ENCODE measurements at regions not wholly inside any gene's neighbourhood (a gene's known extent, or its start where the extent isn't known, plus 50 kb on each side); places are given as distances from the start of the nearest gene placed in this dataset.

- Histone ChIP-seq H3K27me3 (ENCODE audit: control insufficient read depth, insufficient read depth, low read length) (no peaks in the 10 kb centered on the region), H3K4me1 (ENCODE audit: control insufficient read depth, insufficient read depth, low read length) (no peaks in the 10 kb centered on the region), H3K4me2 (ENCODE audit: low read length) (no peak overlapping the region), H3K9ac (ENCODE audit: low read depth, low read length) (no peak overlapping the region), H3K36me3 (ENCODE audit: insufficient read depth, low read length) (no peaks in the 10 kb centered on the region), H3K4me3 (ENCODE audit: low read length) (no peak overlapping the region), H3K9me3 (replicated peaks; ENCODE audit: low read length) (no peaks in the 10 kb centered on the region)
Observed at GRCh38 chr1:47677241-47677940, 239.5 kb downstream of the FOXD2 start.

- H3K4me1 ChIP-seq (ENCODE audit: control insufficient read depth, insufficient read depth, low read length): no peaks in the 10 kb centered on the region
- H3K4me3 ChIP-seq (ENCODE audit: low read length): no peak overlapping the region
- H3K9ac ChIP-seq (ENCODE audit: low read depth, low read length): no peak overlapping the region
- no peaks in the 10 kb centered on the region for H3K36me3 ChIP-seq (ENCODE audit: insufficient read depth, low read length)
- H3K9me3 ChIP-seq (replicated peaks; ENCODE audit: low read length): no peaks in the 10 kb centered on the region
- H3K4me2 ChIP-seq (ENCODE audit: low read length): no peak overlapping the region
- no peaks in the 10 kb centered on the region for H3K27me3 ChIP-seq (ENCODE audit: control insufficient read depth, insufficient read depth, low read length)
Observed at GRCh38 chr1:47678464-47678980, 240.7 kb downstream of the FOXD2 start.

GRCh38 chr1:47679301-47679791 is 241.5 kb downstream of the FOXD2 start:
- no peak overlapping the region for H3K4me3 ChIP-seq (ENCODE audit: low read length)
- H3K9me3 ChIP-seq (replicated peaks; ENCODE audit: low read length): no peaks in the 10 kb centered on the region
- H3K4me1 ChIP-seq (ENCODE audit: control insufficient read depth, insufficient read depth, low read length): no peaks in the 10 kb centered on the region
- H3K27me3 ChIP-seq (ENCODE audit: control insufficient read depth, insufficient read depth, low read length): no peaks in the 10 kb centered on the region
- no peak overlapping the region for H3K4me2 ChIP-seq (ENCODE audit: low read length)
- no peaks in the 10 kb centered on the region for H3K36me3 ChIP-seq (ENCODE audit: insufficient read depth, low read length)
- H3K9ac ChIP-seq (ENCODE audit: low read depth, low read length): no peak overlapping the region

- Histone ChIP-seq H3K4me2 (ENCODE audit: low read length) (no peak overlapping the region), H3K9ac (ENCODE audit: low read depth, low read length) (no peak overlapping the region), H3K9me3 (replicated peaks; ENCODE audit: low read length) (no peaks in the 10 kb centered on the region), H3K4me3 (ENCODE audit: low read length) (no peak overlapping the region), H3K27me3 (ENCODE audit: control insufficient read depth, insufficient read depth, low read length) (no peaks in the 10 kb centered on the region), H3K36me3 (ENCODE audit: insufficient read depth, low read length) (no peaks in the 10 kb centered on the region), H3K4me1 (ENCODE audit: control insufficient read depth, insufficient read depth, low read length) (no peaks in the 10 kb centered on the region)
Observed at GRCh38 chr1:47679826-47680225, 242.0 kb downstream of the FOXD2 start.

GRCh38 chr1:47680815-47681475 is 243.1 kb downstream of the FOXD2 start:
- Histone ChIP-seq H3K4me2 (ENCODE audit: low read length) (no peak overlapping the region), H3K27me3 (ENCODE audit: control insufficient read depth, insufficient read depth, low read length) (peaks cover 4% of the 10 kb centered on the region), H3K9ac (ENCODE audit: low read depth, low read length) (no peak overlapping the region), H3K4me1 (ENCODE audit: control insufficient read depth, insufficient read depth, low read length) (no peaks in the 10 kb centered on the region), H3K36me3 (ENCODE audit: insufficient read depth, low read length) (no peaks in the 10 kb centered on the region), H3K4me3 (ENCODE audit: low read length) (no peak overlapping the region), H3K9me3 (replicated peaks; ENCODE audit: low read length) (no peaks in the 10 kb centered on the region)

- H3K4me3 ChIP-seq (ENCODE audit: low read length): no peak overlapping the region
- no peak overlapping the region for H3K9ac ChIP-seq (ENCODE audit: low read depth, low read length)
- H3K9me3 ChIP-seq (replicated peaks; ENCODE audit: low read length): no peaks in the 10 kb centered on the region
- H3K4me2 ChIP-seq (ENCODE audit: low read length): no peak overlapping the region
- no peaks in the 10 kb centered on the region for H3K4me1 ChIP-seq (ENCODE audit: control insufficient read depth, insufficient read depth, low read length)
- H3K27me3 ChIP-seq (ENCODE audit: control insufficient read depth, insufficient read depth, low read length): peaks cover 7% of the 10 kb centered on the region
- no peaks in the 10 kb centered on the region for H3K36me3 ChIP-seq (ENCODE audit: insufficient read depth, low read length)
Observed at GRCh38 chr1:47681735-47682134, 243.9 kb downstream of the FOXD2 start.

GRCh38 chr1:47682198-47682597 is 244.4 kb downstream of the FOXD2 start:
- no peaks in the 10 kb centered on the region for H3K36me3 ChIP-seq (ENCODE audit: insufficient read depth, low read length)
- H3K27me3 ChIP-seq (ENCODE audit: control insufficient read depth, insufficient read depth, low read length): peaks cover 12% of the 10 kb centered on the region
- no peaks in the 10 kb centered on the region for H3K4me1 ChIP-seq (ENCODE audit: control insufficient read depth, insufficient read depth, low read length)
- H3K4me3 ChIP-seq (ENCODE audit: low read length): no peak overlapping the region
- H3K9ac ChIP-seq (ENCODE audit: low read depth, low read length): no peak overlapping the region
- H3K9me3 ChIP-seq (replicated peaks; ENCODE audit: low read length): no peaks in the 10 kb centered on the region
- H3K4me2 ChIP-seq (ENCODE audit: low read length): no peak overlapping the region

GRCh38 chr1:47682786-47683350 is 245.0 kb downstream of the FOXD2 start:
- Histone ChIP-seq H3K9ac (ENCODE audit: low read depth, low read length) (no peak overlapping the region), H3K27me3 (ENCODE audit: control insufficient read depth, insufficient read depth, low read length) (peaks cover 18% of the 10 kb centered on the region), H3K36me3 (ENCODE audit: insufficient read depth, low read length) (no peaks in the 10 kb centered on the region), H3K4me2 (ENCODE audit: low read length) (no peak overlapping the region), H3K9me3 (replicated peaks; ENCODE audit: low read length) (no peaks in the 10 kb centered on the region), H3K4me1 (ENCODE audit: control insufficient read depth, insufficient read depth, low read length) (no peaks in the 10 kb centered on the region), H3K4me3 (ENCODE audit: low read length) (no peak overlapping the region)

- no peaks in the 10 kb centered on the region for H3K9me3 ChIP-seq (replicated peaks; ENCODE audit: low read length)
- H3K9ac ChIP-seq (ENCODE audit: low read depth, low read length): no peak overlapping the region
- H3K4me3 ChIP-seq (ENCODE audit: low read length): no peak overlapping the region
- no peaks in the 10 kb centered on the region for H3K36me3 ChIP-seq (ENCODE audit: insufficient read depth, low read length)
- no peak overlapping the region for H3K4me2 ChIP-seq (ENCODE audit: low read length)
- peaks cover 24% of the 10 kb centered on the region for H3K27me3 ChIP-seq (ENCODE audit: control insufficient read depth, insufficient read depth, low read length)
- H3K4me1 ChIP-seq (ENCODE audit: control insufficient read depth, insufficient read depth, low read length): no peaks in the 10 kb centered on the region
Observed at GRCh38 chr1:47683401-47683800, 245.6 kb downstream of the FOXD2 start.

- H3K36me3 ChIP-seq (ENCODE audit: insufficient read depth, low read length): no peaks in the 10 kb centered on the region
- H3K4me3 ChIP-seq (ENCODE audit: low read length): no peak overlapping the region
- no peaks in the 10 kb centered on the region for H3K9me3 ChIP-seq (replicated peaks; ENCODE audit: low read length)
- no peaks in the 10 kb centered on the region for H3K4me1 ChIP-seq (ENCODE audit: control insufficient read depth, insufficient read depth, low read length)
- H3K27me3 ChIP-seq (ENCODE audit: control insufficient read depth, insufficient read depth, low read length): peaks cover 32% of the 10 kb centered on the region
- H3K9ac ChIP-seq (ENCODE audit: low read depth, low read length): no peak overlapping the region
- H3K4me2 ChIP-seq (ENCODE audit: low read length): no peak overlapping the region
Observed at GRCh38 chr1:47684518-47684917, 246.7 kb downstream of the FOXD2 start.

- no peak overlapping the region for H3K9ac ChIP-seq (ENCODE audit: low read depth, low read length)
- no peaks in the 10 kb centered on the region for H3K9me3 ChIP-seq (replicated peaks; ENCODE audit: low read length)
- H3K27me3 ChIP-seq (ENCODE audit: control insufficient read depth, insufficient read depth, low read length): peaks cover 38% of the 10 kb centered on the region
- H3K36me3 ChIP-seq (ENCODE audit: insufficient read depth, low read length): no peaks in the 10 kb centered on the region
- H3K4me1 ChIP-seq (ENCODE audit: control insufficient read depth, insufficient read depth, low read length): no peaks in the 10 kb centered on the region
- no peak overlapping the region for H3K4me2 ChIP-seq (ENCODE audit: low read length)
- no peak overlapping the region for H3K4me3 ChIP-seq (ENCODE audit: low read length)
Observed at GRCh38 chr1:47684964-47685762, 247.3 kb downstream of the FOXD2 start.

Measured in skeletal muscle satellite cell (primary cell).